CD4-positive, alpha-beta T cell treated with Interleukin-15 for 4 hours (primary cell): ENCODE measurements at regions not wholly inside any gene's neighbourhood (a gene's known extent, or its start where the extent isn't known, plus 50 kb on each side); places are given as distances from the start of the nearest gene placed in this dataset.
A peak's percentile ranks its signal among the peaks of the same experiment; 100 is the strongest.
"Not testable (repeated sequence)": the region's sequence is repeated elsewhere in the genome, so short reads cannot be mapped to it uniquely, and the experiment has no call there.

Source experiments
- DNase-seq: peaks from one replicate; pipeline ENCODE4 v3.0.0-alpha.2; 2020; ENCODE audit warnings: low spot score

DNA sequence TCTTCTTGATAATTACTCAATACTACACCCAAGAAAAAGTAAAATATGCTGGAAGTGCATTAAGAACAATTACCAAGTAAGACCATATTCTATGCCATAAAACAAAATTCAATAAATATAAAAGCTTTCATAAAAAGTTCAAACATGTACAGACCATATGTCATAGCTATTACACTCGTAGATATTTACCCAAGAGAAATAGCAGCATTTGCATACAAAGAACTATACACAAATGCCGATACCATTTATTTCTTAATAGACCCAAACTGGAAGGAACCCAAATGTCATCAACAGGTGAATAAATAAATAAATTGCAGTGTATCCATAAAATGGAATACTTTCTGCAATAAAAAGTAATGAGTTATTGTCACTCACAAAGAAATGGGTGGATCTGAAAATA, 78.3 kb upstream of the SLC16A7 start:
- DNase-seq = no peak

GRCh38 chr12:59500915-59501314, 94.9 kb upstream of the SLC16A7 start:
- DNase-seq = no peak

DNA sequence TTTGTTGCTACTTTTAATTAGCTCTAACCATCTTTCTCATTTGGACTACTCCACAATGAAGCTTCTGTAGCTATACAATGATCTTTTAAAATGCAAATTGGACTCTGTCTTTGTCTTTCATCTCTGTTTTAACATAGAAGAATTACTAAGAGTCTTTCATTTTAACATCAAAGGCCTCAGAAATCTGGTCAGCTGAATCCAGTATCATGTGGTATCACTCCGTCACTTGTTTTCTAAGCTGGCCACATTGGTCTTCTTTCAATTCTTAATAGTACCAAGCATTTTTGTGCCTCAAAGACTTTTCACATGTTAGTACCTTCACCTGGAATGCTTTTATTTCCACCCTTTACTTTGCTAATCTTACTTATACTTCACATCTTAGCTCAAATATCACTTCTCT, 95.5 kb upstream of the SLC16A7 start:
- DNase-seq = no peak

- no peak for DNase-seq
Measured at GRCh38 chr12:59499774-59500173, 96.1 kb upstream of the SLC16A7 start.

- DNase-seq = no peak
Measured at GRCh38 chr12:59494617-59495016, 101.2 kb upstream of the SLC16A7 start.

DNA sequence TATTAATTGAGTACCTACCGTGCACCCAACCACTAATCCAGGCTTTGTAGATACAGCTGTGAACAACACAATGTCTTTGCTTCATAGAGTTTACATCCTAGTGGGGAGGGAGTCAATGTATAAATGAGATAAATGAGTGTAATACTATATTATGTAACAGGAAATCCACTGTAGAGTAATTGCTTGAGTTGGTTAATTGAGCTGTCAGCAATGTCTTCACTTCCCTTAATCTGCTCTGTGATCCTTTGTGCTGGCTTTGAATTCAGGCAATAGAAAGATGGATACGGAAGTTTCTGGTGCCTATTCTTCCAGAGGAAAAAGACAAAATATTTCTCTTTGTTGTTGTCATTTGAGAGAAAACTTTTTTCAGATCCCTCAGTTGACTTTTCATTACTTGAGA, 104.0 kb upstream of the SLC16A7 start:
- no peak for DNase-seq

DNA sequence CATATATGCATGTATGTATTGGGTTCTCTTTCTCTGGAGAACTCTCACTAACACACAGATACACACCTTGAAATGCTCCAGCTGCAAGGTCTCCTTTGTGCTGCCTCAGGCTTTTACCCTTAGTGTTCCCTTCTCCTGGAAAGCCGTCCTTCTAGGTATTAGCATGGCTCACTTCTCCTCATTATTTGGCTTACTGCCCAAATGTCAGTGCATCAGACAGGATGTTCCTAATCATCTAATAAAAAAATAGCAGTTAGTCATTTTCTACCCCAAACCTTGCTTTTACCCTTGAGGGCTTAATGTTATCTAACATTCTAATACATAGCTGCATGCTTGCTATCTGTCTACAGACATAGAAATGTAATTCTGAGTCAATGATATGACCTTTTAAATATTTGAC, 109.0 kb upstream of the SLC16A7 start:
- DNase-seq = no peak

DNA sequence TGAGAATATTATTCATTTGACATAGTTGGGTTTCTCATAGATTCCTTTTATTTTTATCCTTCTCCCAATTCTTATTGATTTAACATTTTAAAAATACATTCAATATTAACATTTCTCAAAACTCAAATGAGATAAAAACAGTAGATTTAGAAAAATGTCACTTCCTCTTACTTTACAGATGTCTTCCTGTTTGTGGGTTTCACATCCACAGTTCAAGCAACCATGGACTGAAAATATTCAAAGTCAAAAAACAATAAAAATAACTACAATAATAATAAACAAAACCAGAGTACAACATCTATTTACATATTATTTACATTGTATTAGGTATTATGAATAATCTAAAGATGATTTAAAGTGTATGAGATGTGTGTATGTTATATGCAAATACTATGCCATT, 111.3 kb upstream of the SLC16A7 start:
- no peak for DNase-seq

GRCh38 chr12:59474236-59474635, 121.6 kb upstream of the SLC16A7 start:
- DNase-seq = not testable (repeated sequence)

DNA sequence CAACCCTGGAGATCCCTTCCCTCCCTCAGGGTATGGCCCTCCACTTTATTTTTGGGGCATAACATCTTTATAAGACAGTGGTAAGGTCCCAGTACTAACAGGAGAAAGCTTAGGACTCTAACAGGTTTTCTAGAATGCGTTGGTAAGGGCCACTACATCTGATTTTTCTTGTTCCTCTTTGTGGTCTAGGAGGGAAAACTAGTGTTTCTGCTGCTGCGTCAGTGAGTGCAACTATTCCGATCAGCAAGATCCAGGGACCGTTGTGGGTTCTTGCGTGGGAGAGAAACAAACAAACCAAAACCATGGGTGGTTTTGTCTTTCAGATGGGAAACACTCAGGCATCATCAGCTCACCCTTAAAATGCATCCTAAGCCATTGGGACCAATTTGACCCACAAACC, 123.6 kb upstream of the SLC16A7 start:
- no peak for DNase-seq

- DNase-seq = no peak
Measured at GRCh38 chr12:59459966-59460660, 135.7 kb upstream of the SLC16A7 start.

DNA sequence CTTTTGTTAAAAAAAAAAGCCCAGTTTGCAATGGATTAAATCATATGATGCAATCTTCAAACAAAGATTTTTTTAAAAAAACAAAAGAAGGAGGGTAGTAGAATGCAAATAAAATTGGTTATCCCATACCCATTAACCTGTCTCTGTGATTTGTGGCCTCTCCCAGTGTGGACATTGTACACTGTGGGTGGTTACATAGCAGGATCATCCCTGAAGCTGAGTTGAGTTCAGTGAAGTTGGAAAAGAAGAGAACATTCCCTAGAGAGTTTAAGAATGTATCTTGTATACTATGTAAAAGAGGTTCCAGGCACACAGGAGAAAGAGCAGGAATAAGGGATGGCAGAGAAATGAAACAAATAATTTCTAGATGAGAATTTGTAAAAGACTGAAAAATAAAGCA, 142.4 kb upstream of the SLC16A7 start:
- DNase-seq = no peak

DNA sequence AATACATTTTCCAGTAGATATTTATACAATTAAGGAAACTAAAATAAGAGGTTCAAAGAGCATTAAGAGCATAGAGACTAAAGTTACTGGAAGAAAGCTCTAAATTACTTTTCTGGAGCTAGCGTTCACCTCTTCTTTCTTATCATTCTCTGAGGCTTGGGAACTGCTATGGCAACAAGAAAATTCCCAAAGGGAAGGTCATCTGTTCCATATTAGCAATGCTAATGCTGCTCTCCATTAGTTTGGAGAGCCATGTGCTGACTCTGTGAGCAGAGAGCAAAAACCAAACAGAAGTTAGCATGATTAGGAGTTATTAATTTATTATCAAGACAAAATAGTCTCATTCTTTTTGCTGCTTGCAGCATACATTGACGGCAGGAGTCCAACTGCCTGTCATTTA, 143.1 kb upstream of the SLC16A7 start:
- DNase-seq = no peak

DNA sequence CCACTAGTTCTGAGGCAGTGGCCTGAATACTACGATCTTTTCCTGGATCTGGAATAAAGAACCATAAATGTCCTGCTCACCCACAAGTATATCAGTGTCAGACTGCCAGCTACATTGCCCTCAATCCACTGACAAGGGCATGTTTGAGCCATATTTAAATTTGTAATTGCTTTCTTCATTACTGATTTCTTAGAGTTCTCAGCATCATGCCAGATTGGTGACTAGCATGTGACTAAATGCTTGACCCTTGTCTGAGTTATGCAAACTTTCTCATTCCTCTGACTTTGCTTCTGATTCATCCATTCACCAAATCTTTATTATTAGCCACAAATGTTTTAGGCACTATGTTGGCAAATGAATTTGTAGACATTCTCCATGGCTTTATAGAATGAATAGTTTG, 143.6 kb upstream of the SLC16A7 start:
- no peak for DNase-seq

GRCh38 chr12:59446116-59446515, 149.7 kb upstream of the SLC16A7 start:
- DNase-seq = no peak

DNA sequence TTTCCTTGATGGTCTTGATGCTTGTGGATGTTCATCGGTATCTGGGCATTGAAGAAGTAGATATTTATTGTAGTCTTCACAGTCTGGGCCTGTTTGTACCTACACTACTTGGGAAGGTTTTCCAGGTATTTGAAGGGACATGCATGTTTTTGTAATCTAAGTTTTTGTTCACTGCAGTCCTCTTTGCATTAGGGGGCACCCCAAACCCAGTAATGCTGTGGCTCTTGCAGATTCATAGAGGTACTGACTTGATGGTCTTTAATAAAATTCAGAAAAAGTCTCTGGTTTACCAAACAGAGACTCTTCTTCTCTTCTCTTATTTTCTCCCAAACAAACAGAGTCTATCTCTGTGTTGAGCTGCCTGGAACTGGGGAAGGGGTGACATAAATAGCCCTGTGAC, 150.9 kb upstream of the SLC16A7 start:
- DNase-seq = peak; percentile 16

GRCh38 chr12:59432057-59432456, 163.8 kb upstream of the SLC16A7 start:
- DNase-seq = no peak

GRCh38 chr12:59431266-59431665, 164.6 kb upstream of the SLC16A7 start:
- DNase-seq = no peak

DNA sequence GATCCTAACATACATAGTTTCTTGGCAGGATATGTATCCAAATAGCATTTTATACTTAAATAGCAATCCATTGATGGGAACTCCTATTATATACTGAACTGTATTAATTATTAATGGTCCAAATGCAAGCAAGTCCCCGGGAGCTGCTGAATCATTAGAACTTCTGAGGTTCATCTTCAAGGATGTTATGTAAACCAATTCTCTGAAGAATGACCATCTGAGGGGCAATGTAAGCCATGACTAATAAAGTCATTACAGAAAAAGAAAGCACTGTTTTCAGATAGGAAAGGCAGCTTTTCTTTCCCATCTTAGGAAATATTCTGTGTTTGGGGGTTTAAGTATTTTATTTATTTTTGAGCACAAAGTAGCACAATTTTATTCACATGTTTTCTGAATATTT, 166.1 kb upstream of the SLC16A7 start:
- no peak for DNase-seq

DNA sequence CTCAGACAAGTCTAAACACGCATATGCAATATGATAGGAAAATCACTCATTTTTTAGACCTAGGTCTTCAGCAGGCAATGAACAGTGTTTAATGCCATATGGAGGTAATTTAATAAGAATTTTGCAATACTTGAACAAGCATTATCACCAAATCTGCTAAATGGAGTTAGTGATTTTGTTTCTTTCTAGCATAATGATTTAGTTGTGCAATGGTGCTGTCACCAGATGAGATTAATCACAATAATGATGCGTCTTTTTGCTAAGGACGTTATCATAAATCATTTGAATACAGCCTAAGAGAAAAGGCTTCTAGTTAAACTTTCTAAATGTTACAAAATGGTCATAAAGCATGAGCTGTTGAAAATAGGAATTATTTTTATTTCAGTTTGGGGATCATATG, 170.0 kb upstream of the SLC16A7 start:
- DNase-seq = no peak

DNA sequence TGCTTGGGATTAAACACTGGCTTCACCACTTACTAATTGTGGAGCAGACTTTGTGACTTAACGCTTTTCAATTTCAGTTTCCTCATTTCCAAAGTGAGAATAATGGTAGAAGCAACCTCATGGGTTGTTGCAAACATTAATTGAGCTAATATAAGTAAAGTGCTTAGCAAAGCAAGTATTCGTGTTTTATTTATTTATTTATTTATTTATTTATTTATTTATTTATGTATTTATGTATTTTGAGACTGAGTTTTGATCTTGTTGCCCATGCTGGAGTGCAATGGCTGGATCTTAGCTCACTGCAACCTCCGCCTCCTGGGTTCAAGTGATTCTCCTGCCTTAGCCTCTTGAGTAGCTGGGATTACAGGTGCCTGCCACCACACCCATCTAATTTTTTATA, 171.2 kb upstream of the SLC16A7 start:
- not testable (repeated sequence) for DNase-seq

GRCh38 chr12:59414051-59414450, 181.8 kb upstream of the SLC16A7 start:
- no peak for DNase-seq

DNA sequence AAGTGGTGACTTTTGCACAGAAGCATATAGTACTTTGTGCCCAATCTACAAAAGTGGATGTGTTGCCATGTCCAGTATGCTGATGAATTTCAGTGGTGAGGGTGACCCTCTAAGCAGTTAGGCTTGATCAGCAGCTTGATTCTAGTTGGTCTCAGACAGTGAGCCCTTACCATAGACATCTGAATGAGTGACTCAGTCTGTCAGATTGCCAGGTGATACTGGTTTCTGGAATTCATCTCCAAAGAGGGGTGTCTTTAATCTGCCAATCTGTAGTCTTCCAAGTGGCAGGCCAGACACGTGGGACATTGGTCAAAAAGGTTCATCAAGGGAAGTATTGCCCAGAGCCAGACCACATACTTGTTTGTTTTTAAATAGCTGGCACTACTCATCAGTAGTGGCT, 187.4 kb upstream of the SLC16A7 start:
- no peak for DNase-seq

DNA sequence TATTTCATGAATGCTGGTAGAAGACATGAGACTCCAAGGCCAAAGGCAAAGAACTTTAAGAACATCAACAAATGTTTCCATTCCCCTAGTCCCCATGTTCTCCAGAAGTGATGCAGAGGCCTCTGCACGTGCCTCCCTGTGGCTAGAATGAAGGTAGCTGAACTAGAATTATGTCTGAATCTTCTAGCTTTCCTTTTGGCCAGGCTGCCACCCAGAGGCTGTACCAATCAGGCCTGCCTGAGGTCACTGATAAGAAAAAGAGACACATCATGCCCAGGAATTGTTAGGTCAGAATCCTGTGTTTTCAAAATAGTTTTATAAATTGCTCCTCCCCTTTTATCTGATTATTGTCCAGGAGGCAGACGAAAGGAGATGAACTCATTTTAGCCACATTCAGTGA, 188.0 kb upstream of the SLC16A7 start:
- DNase-seq = no peak

- no peak for DNase-seq
Measured at GRCh38 chr12:59405992-59406391, 189.8 kb upstream of the SLC16A7 start.
